WTC11 (cell line): ENCODE measurements at regions not wholly inside any gene's neighbourhood (a gene's known extent, or its start where the extent isn't known, plus 50 kb on each side); places are given as distances from the start of the nearest gene placed in this dataset.

Source experiments
- ATAC-seq: fragments of 200-7000 bp; cut with Tn5 transposase; 2 replicates; pipeline ENCODE4 v1.10.0; 2021; ENCODE audit warnings: mild to moderate bottlenecking, moderate library complexity
- CTCF ChIA-PET: fragments of 300-600 bp; sonication (Branson Sonifier 250); formaldehyde crosslinking; loops from one replicate; lab custom pipeline; 2021; ENCODE audit warnings: antibody characterized with exemption; lab: Charles Lee
- POLR2A ChIA-PET: fragments of 350-600 bp; sonication (Branson Sonifier 250); formaldehyde crosslinking; loops from one replicate; lab custom pipeline; 2021; ENCODE audit warnings: antibody characterized with exemption; lab: Charles Lee
- DNase-seq: peaks from one replicate; pipeline ENCODE4 v3.0.0; 2021; ENCODE audit warnings: low spot score
- H3K27ac Mint-ChIP-seq: 2 replicates; pipeline ENCODE4 v1.8.0; 2021; ENCODE audit warnings: mixed read lengths
- H3K27me3 Mint-ChIP-seq: 2 replicates; pipeline ENCODE4 v1.8.0; 2021; ENCODE audit warnings: low read depth, mild to moderate bottlenecking, moderate library complexity, mixed read lengths
- H3K36me3 Mint-ChIP-seq: 2 replicates; pipeline ENCODE4 v1.8.0; 2021; ENCODE audit warnings: mixed read lengths
- H3K4me1 Mint-ChIP-seq: 2 replicates; pipeline ENCODE4 v1.8.0; 2022; ENCODE audit warnings: mixed read lengths
- H3K4me3 Mint-ChIP-seq: 2 replicates; pipeline ENCODE4 v1.8.0; 2021; ENCODE audit warnings: mild to moderate bottlenecking, moderate library complexity, mixed read lengths
- H3K9me3 Mint-ChIP-seq: 2 replicates; pipeline ENCODE4 v1.8.0; 2021; ENCODE audit warnings: mixed read lengths
- ATF2 ChIP-seq: sonication (generic); formaldehyde crosslinking; IDR thresholded peaks from 2 replicates; pipeline ENCODE4 v1.8.1; 2022; ENCODE audit warnings: low read depth, missing genetic modification reagents, borderline replicate concordance
- CTCF ChIP-seq: fragments of 200-600 bp; IDR thresholded peaks from 2 replicates; pipeline ENCODE4 v1.8.0; 2022; ENCODE audit warnings: antibody characterized with exemption
- ERG ChIP-seq: fragments of 250-450 bp; sonication (Bioruptor Pico); IDR thresholded peaks from 2 replicates; pipeline ENCODE4 v1.8.0; 2021; ENCODE audit warnings: mild to moderate bottlenecking
- ESRRA ChIP-seq: sonication (generic); formaldehyde crosslinking; IDR thresholded peaks from 2 replicates; pipeline ENCODE4 v1.8.1; 2022; ENCODE audit warnings: mild to moderate bottlenecking, missing genetic modification reagents, borderline replicate concordance
- FOXK1 ChIP-seq: sonication (generic); formaldehyde crosslinking; IDR thresholded peaks from 2 replicates; pipeline ENCODE4 v1.8.0; 2022; ENCODE audit warnings: mild to moderate bottlenecking, moderate library complexity, missing genetic modification reagents
- GABPB1 ChIP-seq: sonication (generic); formaldehyde crosslinking; IDR thresholded peaks from 2 replicates; pipeline ENCODE4 v1.8.1; 2023; ENCODE audit warnings: mild to moderate bottlenecking, missing genetic modification reagents
- KAT7 ChIP-seq: sonication (generic); formaldehyde crosslinking; IDR thresholded peaks from 2 replicates; pipeline ENCODE4 v1.8.1; 2023; ENCODE audit warnings: missing genetic modification reagents, mild to moderate bottlenecking, borderline replicate concordance
- PRDM15 ChIP-seq: sonication (generic); formaldehyde crosslinking; IDR thresholded peaks from 2 replicates; pipeline ENCODE4 v1.8.0; 2022; ENCODE audit warnings: missing genetic modification reagents
- SOX15 ChIP-seq: fragments of 250-450 bp; sonication (Bioruptor Pico); IDR thresholded peaks from 2 replicates; pipeline ENCODE4 v1.9.0; 2021; ENCODE audit warnings: mild to moderate bottlenecking
- TEAD1 ChIP-seq: sonication (generic); formaldehyde crosslinking; IDR thresholded peaks from 2 replicates; pipeline ENCODE4 v1.8.0; 2022; ENCODE audit warnings: mild to moderate bottlenecking, missing genetic modification reagents
- ZBTB43 ChIP-seq: sonication (generic); formaldehyde crosslinking; IDR thresholded peaks from 2 replicates; pipeline ENCODE4 v1.8.1; 2023; ENCODE audit warnings: mild to moderate bottlenecking, missing genetic modification reagents
- ZNF219 ChIP-seq: sonication (generic); formaldehyde crosslinking; IDR thresholded peaks from 2 replicates; pipeline ENCODE4 v1.8.0; 2023; ENCODE audit warnings: missing genetic modification reagents, mild to moderate bottlenecking, borderline replicate concordance
- ZNF232 ChIP-seq: sonication (generic); formaldehyde crosslinking; IDR thresholded peaks from 2 replicates; pipeline ENCODE4 v1.8.0; 2022; ENCODE audit warnings: mild to moderate bottlenecking, missing genetic modification reagents
- ZNF263 ChIP-seq: sonication (generic); formaldehyde crosslinking; IDR thresholded peaks from 2 replicates; pipeline ENCODE4 v1.8.1; 2022; ENCODE audit warnings: low read depth, mild to moderate bottlenecking, moderate library complexity, missing genetic modification reagents
- ZNF396 ChIP-seq: fragments of 250-450 bp; sonication (Bioruptor Pico); IDR thresholded peaks from 2 replicates; pipeline ENCODE4 v1.8.0; 2021; ENCODE audit warnings: mild to moderate bottlenecking, moderate library complexity, borderline replicate concordance
- ZNF416 ChIP-seq: fragments of 250-450 bp; sonication (Bioruptor Pico); IDR thresholded peaks from 2 replicates; pipeline ENCODE4 v1.9.0; 2021; ENCODE audit warnings: mild to moderate bottlenecking, inconsistent platforms
- ZNF532 ChIP-seq: fragments of 250-450 bp; sonication (Bioruptor Pico); IDR thresholded peaks from 2 replicates; pipeline ENCODE4 v1.9.0; 2021; ENCODE audit warnings: mild to moderate bottlenecking, borderline replicate concordance
- ZNF671 ChIP-seq: fragments of 250-450 bp; sonication (Bioruptor Pico); IDR thresholded peaks from 2 replicates; pipeline ENCODE4 v1.8.0; 2021; ENCODE audit warnings: mild to moderate bottlenecking

GRCh38 chrX:141341743-141342142 lies 99.4 kb upstream of the SPANXC start (continued):
- TF ChIP-seq ATF2 (no peak), SOX15 (CRISPR knock-in tag) (no peak), ZNF396 (CRISPR knock-in tag) (no peak), ZNF219 (no peak)
- TF ChIP-seq, all 79 proteins: peak for 0

- no peak overlapping the region for H3K4me3 Mint-ChIP-seq
- POLR2A ChIA-PET = no interaction called here
- ATAC-seq = no peak
- no peak for DNase-seq
- no peaks in the 10 kb centered on the region for H3K4me1 Mint-ChIP-seq
- TF ChIP-seq GABPB1 (no peak), CTCF (no peak), ZNF671 (CRISPR knock-in tag) (no peak), PRDM15 (no peak), ZNF263 (CRISPR knock-in tag) (no peak), KAT7 (no peak), ZNF532 (CRISPR knock-in tag) (no peak), ESRRA (CRISPR knock-in tag) (no peak), ZNF416 (CRISPR knock-in tag) (no peak), ERG (CRISPR knock-in tag) (no peak), ZBTB43 (CRISPR knock-in tag) (no peak), FOXK1 (CRISPR knock-in tag) (no peak), ZNF396 (CRISPR knock-in tag) (no peak), ZNF219 (no peak), TEAD1 (CRISPR knock-in tag) (no peak), ZNF232 (CRISPR knock-in tag) (no peak)
- CTCF ChIA-PET = no interaction called here
- no peaks in the 10 kb centered on the region; the same call in 1 of the 2 replicates for H3K27me3 Mint-ChIP-seq
- no peak overlapping the region for H3K27ac Mint-ChIP-seq
- H3K9me3 Mint-ChIP-seq = peaks cover 6% of the 10 kb centered on the region
- H3K36me3 Mint-ChIP-seq = no peaks in the 10 kb centered on the region
Measured at GRCh38 chrX:141341341-141341740, 99.0 kb upstream of the SPANXC start.
